ENCODE measurements at regions not wholly inside any gene's neighbourhood (a gene's known extent, or its start where the extent isn't known, plus 50 kb on each side); places are given as distances from the start of the nearest gene placed in this dataset.
"Not testable (repeated sequence)": the region's sequence is repeated elsewhere in the genome, so short reads cannot be mapped to it uniquely, and the experiment has no call there.

GRCh38 chr16:29188806-29189205 is 204.0 kb downstream of the LAT start:
- not testable (repeated sequence) for TF ChIP-seq CTCF, POLR2A (IDR thresholded peaks at IDR 0.05)

Data from testis (tissue), 2 donors.